ENCODE measurements at regions not wholly inside any gene's neighbourhood (a gene's known extent, or its start where the extent isn't known, plus 50 kb on each side); places are given as distances from the start of the nearest gene placed in this dataset.

- TF ChIP-seq GATA2 (IDR thresholded peaks at IDR 0.05; ENCODE audit: low read depth, low read length) (no peak), GATA3 (IDR thresholded peaks at IDR 0.05; ENCODE audit: low read depth, low read length) (no peak)
Measured at GRCh38 chr3:16790432-16791400, 94.0 kb upstream of the PLCL2 start.
